Mesenchymal stem cell (in vitro differentiated cells and primary cell): ENCODE measurements at regions not wholly inside any gene's neighbourhood (a gene's known extent, or its start where the extent isn't known, plus 50 kb on each side); places are given as distances from the start of the nearest gene placed in this dataset.

ENCODE experiments used
- DNase-seq: peaks from one replicate; pipeline ENCODE4 v3.0.0-alpha.2; 2013
- H2AFZ ChIP-seq: one replicate; pipeline ENCODE4 v1.6.1; 2013; ENCODE audit warnings: low read depth, mild to moderate bottlenecking, control low read depth, inconsistent platforms, low read length, moderate library complexity
- H2AK5ac ChIP-seq: 2 replicates; pipeline ENCODE4 v1.6.1; 2013; ENCODE audit warnings: low read length, moderate library complexity, mild to moderate bottlenecking, inconsistent platforms; ENCODE audit not compliant: severe bottlenecking
- H2BK120ac ChIP-seq: one replicate; pipeline ENCODE4 v1.6.1; 2013; ENCODE audit warnings: low read depth, mild to moderate bottlenecking, inconsistent platforms, low read length, moderate library complexity
- H2BK12ac ChIP-seq, 2 experiments: one replicate each; pipeline ENCODE4 v1.6.1; 2013; ENCODE audit warnings: inconsistent platforms in 2 of 2, low read length in 2 of 2, mild to moderate bottlenecking in 2 of 2, moderate library complexity in 2 of 2, control low read depth in 1 of 2
- H2BK15ac ChIP-seq: one replicate; pipeline ENCODE4 v1.6.1; 2013; ENCODE audit warnings: mild to moderate bottlenecking, low read depth, inconsistent platforms; ENCODE audit not compliant: poor library complexity, severe bottlenecking
- H2BK5ac ChIP-seq: 2 replicates; pipeline ENCODE4 v1.6.1; 2013; ENCODE audit warnings: low read depth, mild to moderate bottlenecking, low read length, control low read depth, inconsistent platforms; ENCODE audit not compliant: poor library complexity, severe bottlenecking
- H3K14ac ChIP-seq, 2 experiments: one replicate each; pipeline ENCODE4 v1.6.1; 2013; ENCODE audit warnings: inconsistent platforms in 2 of 2, low read length in 2 of 2, control low read depth in 1 of 2, mild to moderate bottlenecking in 1 of 2, moderate library complexity in 1 of 2
- H3K18ac ChIP-seq, 2 experiments: one replicate each; pipeline ENCODE4 v1.6.1; 2013; ENCODE audit warnings: inconsistent platforms in 2 of 2, low read length in 2 of 2, control low read depth in 1 of 2, low read depth in 1 of 2, mild to moderate bottlenecking in 1 of 2
- H3K23ac ChIP-seq, 2 experiments: one replicate each; pipeline ENCODE4 v1.6.1; 2013; ENCODE audit warnings: inconsistent platforms in 2 of 2, low read length in 2 of 2, mild to moderate bottlenecking in 2 of 2, moderate library complexity in 2 of 2, control low read depth in 1 of 2
- H3K27ac ChIP-seq: 2 replicates; pipeline ENCODE4 v1.5.1; 2013; ENCODE audit warnings: mild to moderate bottlenecking, moderate library complexity, low read length, control low read depth, inconsistent platforms; ENCODE audit not compliant: poor library complexity, severe bottlenecking
- H3K27me3 ChIP-seq, 2 experiments: 2 replicates each; pipeline versions ENCODE4 v1.6.1 to v1.7.0; 2013; ENCODE audit warnings: low read length in 2 of 2, mild to moderate bottlenecking in 2 of 2, moderate library complexity in 2 of 2, control low read depth in 1 of 2, inconsistent platforms in 1 of 2; ENCODE audit not compliant: control insufficient read depth in 1 of 2, insufficient read depth in 1 of 2
- H3K36me3 ChIP-seq, 2 experiments: 2 replicates each; pipeline versions ENCODE4 v1.6.1 to v1.7.0; 2013; ENCODE audit warnings: low read length in 2 of 2, control low read depth in 1 of 2, inconsistent platforms in 1 of 2, low read depth in 1 of 2, mild to moderate bottlenecking in 1 of 2; ENCODE audit not compliant: insufficient read depth in 2 of 2, control insufficient read depth in 1 of 2
- H3K4ac ChIP-seq, 2 experiments: one replicate each; pipeline ENCODE4 v1.6.1; 2013; ENCODE audit warnings: inconsistent platforms in 2 of 2, low read length in 2 of 2, mild to moderate bottlenecking in 2 of 2, moderate library complexity in 2 of 2, control low read depth in 1 of 2, low read depth in 1 of 2
- H3K4me1 ChIP-seq: 2 replicates; pipeline ENCODE4 v1.6.1; 2013; ENCODE audit warnings: low read depth, low read length, control low read depth; ENCODE audit not compliant: control insufficient read depth, insufficient read depth
- H3K4me2 ChIP-seq: 2 replicates; pipeline ENCODE4 v1.6.1; 2013; ENCODE audit warnings: low read length, mild to moderate bottlenecking, inconsistent platforms; ENCODE audit not compliant: poor library complexity, severe bottlenecking
- H3K4me3 ChIP-seq, 2 experiments: 2 replicates each; pipeline versions ENCODE4 v1.5.1 to v1.7.0; 2013; ENCODE audit warnings: low read length in 2 of 2, mild to moderate bottlenecking in 2 of 2, control low read depth in 1 of 2, low read depth in 1 of 2; ENCODE audit not compliant: insufficient read depth in 1 of 2
- H3K79me1 ChIP-seq: replicated peaks from 2 replicates; pipeline ENCODE4 v1.6.1; 2013; ENCODE audit warnings: mild to moderate bottlenecking, control low read depth, low read length, inconsistent platforms; ENCODE audit not compliant: poor library complexity, severe bottlenecking
- H3K9ac ChIP-seq: 2 replicates; pipeline ENCODE4 v1.7.0; 2013; ENCODE audit warnings: mild to moderate bottlenecking, low read length, moderate library complexity
- H3K9me3 ChIP-seq: 2 replicates; pipeline ENCODE4 v1.7.0; 2013; ENCODE audit warnings: mild to moderate bottlenecking, low read length; ENCODE audit not compliant: control insufficient read depth
- H4K8ac ChIP-seq: one replicate; pipeline ENCODE4 v1.6.1; 2013; ENCODE audit warnings: inconsistent platforms, mild to moderate bottlenecking, low read length, moderate library complexity
- H4K91ac ChIP-seq: one replicate; pipeline ENCODE4 v1.6.1; 2013; ENCODE audit warnings: mild to moderate bottlenecking, low read length, inconsistent platforms
- WGBS: methylation state at CpG from one replicate; pipeline ENCODE4 v1.1.7; 2013; ENCODE audit warnings: mixed read lengths; 5-methylcytosine and 5-hydroxymethylcytosine counted together

DNA sequence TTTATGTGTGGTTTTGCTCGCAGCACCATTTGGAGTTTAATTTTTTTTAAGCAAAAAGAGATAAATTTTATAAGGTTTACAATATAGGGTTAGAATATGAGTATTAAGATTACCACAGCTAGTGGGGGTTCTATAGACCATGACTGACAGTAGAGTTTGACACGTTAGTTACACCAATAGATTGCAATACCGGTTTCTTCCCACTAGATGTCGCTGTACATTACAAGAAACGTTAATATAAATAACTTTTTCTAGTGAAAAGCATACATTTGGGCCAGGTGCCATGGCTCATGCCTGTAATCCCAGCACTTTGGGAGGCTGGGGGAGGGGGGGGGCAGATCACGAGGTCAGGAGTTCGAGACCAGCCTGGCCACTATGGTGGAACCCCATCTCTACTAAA, 433.6 kb downstream of the MAGEB5 start:
- Histone ChIP-seq H2BK15ac (no peak overlapping the region), H3K27me3 (no peaks in the 10 kb centered on the region), H2BK12ac (no peak overlapping the region), H3K79me1 (no peaks in the 10 kb centered on the region), H3K27ac (no peak overlapping the region), H3K4ac (no peak overlapping the region), H2AFZ (no peak overlapping the region), H4K91ac (no peak overlapping the region), H3K23ac (no peak overlapping the region), H2BK5ac (no peak overlapping the region), H4K8ac (no peak overlapping the region), H3K4me1 (no peaks in the 10 kb centered on the region), H3K36me3 (no peaks in the 10 kb centered on the region), H3K18ac (no peak overlapping the region), H3K14ac (no peak overlapping the region), H3K9me3 (peaks cover 22% of the 10 kb centered on the region), H2BK120ac (no peak overlapping the region), H3K9ac (no peak overlapping the region), H3K4me3 (no peak overlapping the region), H2AK5ac (no peak overlapping the region), H3K4me2 (no peak overlapping the region)
- WGBS: no CpG with 5 or more reads among the region's 7 CpGs
- no peak for DNase-seq

DNA sequence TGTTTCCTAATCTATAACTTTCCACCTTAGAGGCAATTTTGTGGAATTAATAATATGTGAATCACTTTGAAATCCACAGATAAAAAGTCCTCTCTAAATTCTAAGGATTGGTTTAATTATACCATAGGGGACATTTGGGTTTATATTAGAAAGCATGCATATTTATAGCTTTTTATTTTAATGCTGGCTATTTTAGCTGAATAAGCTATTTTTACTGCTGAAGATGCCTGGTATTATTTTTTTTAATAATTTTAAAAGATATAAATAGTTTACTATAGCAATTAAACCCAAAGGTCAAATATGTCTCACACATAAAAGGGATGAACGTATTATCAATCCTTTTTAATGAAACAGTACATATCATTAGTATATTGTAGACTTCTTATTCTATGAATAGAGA, 415.4 kb downstream of the MAGEB5 start:
- no peak for DNase-seq
- H3K9ac ChIP-seq: no peak overlapping the region
- no peak overlapping the region for H2BK12ac ChIP-seq
- H2BK5ac ChIP-seq: no peak overlapping the region
- H4K91ac ChIP-seq: no peak overlapping the region
- H2AK5ac ChIP-seq: no peak overlapping the region
- H2BK15ac ChIP-seq: no peak overlapping the region
- H3K4me2 ChIP-seq: no peak overlapping the region
- H2BK120ac ChIP-seq: no peak overlapping the region
- H3K4me1 ChIP-seq: no peaks in the 10 kb centered on the region
- no CpG with 5 or more reads among the region's 1 CpG for WGBS
- H2AFZ ChIP-seq: no peak overlapping the region
- H4K8ac ChIP-seq: no peak overlapping the region
- H3K23ac ChIP-seq: no peak overlapping the region
- no peak overlapping the region for H3K4ac ChIP-seq
- H3K27me3 ChIP-seq: no peaks in the 10 kb centered on the region
- H3K79me1 ChIP-seq: no peaks in the 10 kb centered on the region
- H3K18ac ChIP-seq: no peak overlapping the region
- H3K14ac ChIP-seq: no peak overlapping the region
- no peaks in the 10 kb centered on the region for H3K36me3 ChIP-seq
- H3K9me3 ChIP-seq: no peaks in the 10 kb centered on the region
- H3K27ac ChIP-seq: no peak overlapping the region
- no peak overlapping the region for H3K4me3 ChIP-seq

DNA sequence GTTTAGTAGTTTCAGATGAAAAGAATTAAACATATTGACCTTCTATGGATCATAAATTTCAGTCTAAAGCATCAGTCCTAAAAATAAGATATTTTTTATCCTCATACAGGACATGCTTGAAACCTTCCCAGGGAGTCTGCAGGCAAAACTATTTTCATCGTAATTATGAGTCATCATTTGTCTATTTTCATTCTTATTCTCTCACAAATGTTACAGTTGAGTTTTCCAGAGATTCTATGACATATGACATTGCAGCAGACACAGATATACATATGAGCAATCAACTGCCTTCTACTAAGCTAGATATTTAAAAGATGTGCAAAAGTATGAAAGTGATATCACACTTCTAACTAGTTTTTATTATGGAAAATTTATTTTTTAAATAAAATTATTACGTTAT, 398.0 kb downstream of the MAGEB5 start:
- H3K14ac ChIP-seq: no peak overlapping the region
- no peaks in the 10 kb centered on the region for H3K79me1 ChIP-seq
- H4K8ac ChIP-seq: no peak overlapping the region
- H2BK120ac ChIP-seq: no peak overlapping the region
- no CpG with 5 or more reads among the region's 2 CpGs for WGBS
- H2BK15ac ChIP-seq: no peak overlapping the region
- H3K4me1 ChIP-seq: no peaks in the 10 kb centered on the region
- no peak overlapping the region for H3K18ac ChIP-seq
- no peak for DNase-seq
- no peak overlapping the region for H2BK5ac ChIP-seq
- no peak overlapping the region for H3K4ac ChIP-seq
- no peak overlapping the region for H2AFZ ChIP-seq
- no peak overlapping the region for H4K91ac ChIP-seq
- H2BK12ac ChIP-seq: no peak overlapping the region
- H3K23ac ChIP-seq: no peak overlapping the region
- no peaks in the 10 kb centered on the region for H3K27me3 ChIP-seq
- H3K4me2 ChIP-seq: no peak overlapping the region
- no peak overlapping the region for H2AK5ac ChIP-seq
- no peaks in the 10 kb centered on the region for H3K9me3 ChIP-seq
- H3K36me3 ChIP-seq: no peaks in the 10 kb centered on the region
- no peak overlapping the region for H3K27ac ChIP-seq
- no peak overlapping the region for H3K9ac ChIP-seq
- H3K4me3 ChIP-seq: no peak overlapping the region

DNA sequence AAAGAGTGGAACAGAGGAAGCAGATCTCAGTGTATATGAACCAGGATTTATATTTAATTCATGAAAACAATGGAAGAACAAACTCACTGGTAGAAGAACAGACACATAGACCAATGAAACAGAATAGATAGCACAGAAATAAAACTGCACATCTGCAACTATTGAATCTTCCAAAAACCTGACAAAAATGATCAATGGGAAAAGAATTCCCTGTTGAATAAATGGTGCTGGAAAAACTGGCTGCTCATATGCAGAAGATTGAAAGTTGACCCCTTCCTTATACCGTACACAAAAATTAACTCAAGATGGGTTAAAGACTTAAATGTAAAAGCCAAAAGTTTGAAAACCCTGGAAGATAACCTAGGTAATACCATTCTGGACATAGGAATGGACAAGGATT, 391.0 kb downstream of the MAGEB5 start:
- Histone ChIP-seq H3K27ac (no peak overlapping the region), H3K27me3 (no peaks in the 10 kb centered on the region), H2AK5ac (no peak overlapping the region), H4K91ac (no peak overlapping the region), H3K4me2 (no peak overlapping the region), H2BK5ac (no peak overlapping the region), H3K14ac (no peak overlapping the region), H3K36me3 (no peaks in the 10 kb centered on the region), H3K23ac (no peak overlapping the region), H3K4me3 (no peak overlapping the region), H4K8ac (no peak overlapping the region), H2BK12ac (no peak overlapping the region), H3K79me1 (no peaks in the 10 kb centered on the region), H2BK15ac (no peak overlapping the region), H3K9ac (no peak overlapping the region), H2BK120ac (no peak overlapping the region), H3K4ac (no peak overlapping the region), H3K4me1 (no peaks in the 10 kb centered on the region), H3K9me3 (no peaks in the 10 kb centered on the region), H3K18ac (no peak overlapping the region), H2AFZ (no peak overlapping the region)
- WGBS: no CpG with 5 or more reads among the region's 1 CpG
- DNase-seq: no peak
